Pancreas (tissue), 10 donors: ENCODE measurements at regions not wholly inside any gene's neighbourhood (a gene's known extent, or its start where the extent isn't known, plus 50 kb on each side); places are given as distances from the start of the nearest gene placed in this dataset.

Experiments
- ATAC-seq, 4 donors: fragments of 200-7000 bp; cut with Tn5 transposase; one replicate each; pipeline versions ENCODE4 v1.8.0 to v1.9.1; 2020; ENCODE audit warnings: mild to moderate bottlenecking in 4 of 4, moderate library complexity in 4 of 4
- DNase-seq, 6 donors: peaks; one replicate each; pipeline ENCODE4 v3.0.0-alpha.2; 2020
- FAIRE-seq: peaks from 2 replicates; lab custom pipeline; 2012; peaks lifted over from hg19 to GRCh38; lab: Jason Lieb, UNC
- H3K27ac ChIP-seq, 4 donors: fragments of 200-600 bp; sonication (generic); 1 replicate in 3 of 4; 2 replicates in 1 of 4; pipeline versions ENCODE4 v1.5.0 to v1.8.0; 2020
- H3K27me3 ChIP-seq, 4 donors: fragments of 200-600 bp; one replicate each; pipeline ENCODE4 v1.8.0; 2021
- H3K36me3 ChIP-seq, 3 donors: fragments of 200-600 bp; sonication (generic) in 1 of 3; one replicate each; pipeline versions ENCODE4 v1.5.0 to v1.8.0; 2020 to 2021
- H3K4me1 ChIP-seq, 3 donors: fragments of 200-600 bp; one replicate each; pipeline ENCODE4 v1.8.0; 2021
- H3K4me3 ChIP-seq, 4 donors: fragments of 200-600 bp; sonication (generic) in 2 of 4; one replicate each; pipeline versions ENCODE4 v1.5.0 to v1.8.0; 2020 to 2021
- H3K9me3 ChIP-seq, 4 donors: fragments of 200-600 bp; one replicate each; pipeline ENCODE4 v1.8.0; 2021
- CTCF ChIP-seq, 4 donors: fragments of 200-600 bp; sonication (generic) in 3 of 4; IDR thresholded peaks; one replicate each; pipeline versions ENCODE4 v1.5.0 to v1.8.0; 2021; ENCODE audit warnings: antibody characterized with exemption in 4 of 4
- WGBS, 2 donors: extraction: QIAGEN DNeasy Blood & Tissue Kit; methylation state at CpG; one replicate each; pipeline ENCODE4 v1.1.7; 2013; 5-methylcytosine and 5-hydroxymethylcytosine counted together
- intact Hi-C, 3 donors: fragments of 100-400 bp; cut with DNase I; formaldehyde crosslinking; loops; one replicate each; pipeline versions ENCODE4 v1.11.1 to v1.14.2; 2022
- donor health status: healthy with polysubstance abuse.
- donor health status: DM: no; HTN: no; CAD: no; lungs with moderate emphysema.
- donor health status: DM: no; HTN: no; CAD: no.
- donor health status: control.
- donor health status: control.
- donor health status: Bipolar disorder and iron deficiency.
- donor health status: DM: yes; HTN: yes; CAD: no.
- donor health status: DM: no; HTN: no; CAD: no.
- donor health status: DM: no; HTN: no; CAD: no.
- donor health status: DM: yes; HTN: yes; CAD: no.

- DNase-seq (no peak), FAIRE-seq (no peak), ATAC-seq (no peak)
- Histone ChIP-seq H3K36me3 (no peaks in the 10 kb centered on the region), H3K27ac (no peak overlapping the region), H3K4me1 (no peaks in the 10 kb centered on the region), H3K9me3 (no peaks in the 10 kb centered on the region), H3K27me3 (peaks cover 0 to 4% (median 0%) of the 10 kb centered on the region in 4 donors), H3K4me3 (no peak overlapping the region)
- TF ChIP-seq CTCF (IDR thresholded peaks at IDR 0.05), result no peak
- intact Hi-C loops, result no loop called here
- 58 to 77% methylated on average over 8 of the region's 8 CpGs for WGBS, 2 donors
These were observed 79.6 kb upstream of the CDH11 start for GRCh38 chr16:65201511-65201910.

- no peak for FAIRE-seq
- Histone ChIP-seq H3K36me3 (no peaks in the 10 kb centered on the region), H3K9me3 (no peaks in the 10 kb centered on the region), H3K27me3 (peaks cover 0 to 4% (median 0%) of the 10 kb centered on the region in 4 donors), H3K4me3 (no peak overlapping the region), H3K4me1 (no peaks in the 10 kb centered on the region), H3K27ac (no peak overlapping the region)
- no peak for DNase-seq
- WGBS, 2 donors, result 82 to 85% methylated on average over 5 of the region's 5 CpGs
- ATAC-seq, result no peak
- no peak for TF ChIP-seq CTCF (IDR thresholded peaks at IDR 0.05)
- intact Hi-C loops, result no loop called here
These were observed 79.0 kb upstream of the CDH11 start for GRCh38 chr16:65200857-65201256.

GRCh38 chr16:65200156-65200773 lies 78.4 kb upstream of the CDH11 start:
- intact Hi-C loops, result no loop called here
- H3K4me1 ChIP-seq, result no peaks in the 10 kb centered on the region
- no peaks in the 10 kb centered on the region for H3K36me3 ChIP-seq
- no peak for ATAC-seq
- no peak for FAIRE-seq
- TF ChIP-seq CTCF (IDR thresholded peaks at IDR 0.05), result no peak
- no peak overlapping the region for H3K27ac ChIP-seq
- WGBS, 2 donors, result 58 to 67% methylated on average over 5 of the region's 5 CpGs
- no peak overlapping the region for H3K4me3 ChIP-seq
- DNase-seq, result no peak
- H3K27me3 ChIP-seq, result peaks cover 0 to 4% (median 0%) of the 10 kb centered on the region in 4 donors
- H3K9me3 ChIP-seq, result no peaks in the 10 kb centered on the region

DNA sequence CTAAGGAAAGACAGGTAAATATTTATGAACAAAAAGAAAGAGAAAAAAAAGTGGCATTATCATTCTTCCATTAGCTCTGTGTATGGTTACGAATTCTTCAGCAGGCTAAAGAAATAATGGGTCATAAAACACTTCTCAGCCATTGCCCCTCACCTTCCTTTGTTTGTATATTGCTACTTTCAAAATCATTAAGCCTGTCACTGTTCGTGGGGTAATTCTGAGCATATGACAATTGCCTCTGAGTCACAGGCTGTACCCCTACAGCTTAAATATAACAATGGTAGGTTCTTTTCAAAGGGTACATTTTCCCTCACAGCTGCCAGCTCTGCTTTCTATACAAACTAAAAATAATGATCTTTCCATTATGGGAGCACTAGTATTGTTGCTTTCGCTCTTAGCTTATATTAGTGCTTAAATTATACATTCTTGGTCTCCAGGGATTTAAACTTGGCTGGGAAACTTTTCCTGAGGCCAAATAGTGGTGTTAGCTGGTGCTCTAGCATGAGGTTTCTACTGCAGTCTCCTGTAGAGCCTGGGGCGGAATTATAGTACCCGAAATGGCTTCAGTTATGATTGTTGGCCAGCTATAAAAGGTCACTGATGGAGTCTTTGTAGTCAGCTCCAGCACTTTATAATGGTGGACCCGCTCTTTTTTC lies 74.7 kb upstream of the CDH11 start:
- Histone ChIP-seq H3K4me3 (no peak overlapping the region), H3K36me3 (no peaks in the 10 kb centered on the region), H3K9me3 (no peaks in the 10 kb centered on the region), H3K27me3 (no peaks in the 10 kb centered on the region), H3K27ac (no peak overlapping the region), H3K4me1 (no peaks in the 10 kb centered on the region)
- no peak for ATAC-seq
- DNase-seq, result no peak
- FAIRE-seq, result no peak
- intact Hi-C loops, result no loop called here
- WGBS, 2 donors, result 36 to 48% methylated on average over 6 of the region's 6 CpGs
- no peak for TF ChIP-seq CTCF (IDR thresholded peaks at IDR 0.05)

GRCh38 chr16:65195998-65196397 lies 74.1 kb upstream of the CDH11 start:
- no peak for ATAC-seq

More at GRCh38 chr16:65195998-65196397, 74.1 kb upstream of the CDH11 start:
- 10 to 20% methylated on average over 2 of the region's 2 CpGs for WGBS, 2 donors
- H3K36me3 ChIP-seq, result no peaks in the 10 kb centered on the region
- intact Hi-C loops, result no loop called here
- no peak overlapping the region for H3K27ac ChIP-seq
- no peaks in the 10 kb centered on the region for H3K9me3 ChIP-seq
- no peaks in the 10 kb centered on the region for H3K4me1 ChIP-seq
- no peaks in the 10 kb centered on the region for H3K27me3 ChIP-seq
- H3K4me3 ChIP-seq, result no peak overlapping the region
- TF ChIP-seq CTCF (IDR thresholded peaks at IDR 0.05), result no peak
- DNase-seq (no peak), FAIRE-seq (no peak)
